ENCODE measurements at regions not wholly inside any gene's neighbourhood (a gene's known extent, or its start where the extent isn't known, plus 50 kb on each side); places are given as distances from the start of the nearest gene placed in this dataset.

GRCh38 chr7:86931439-86931838, 128.0 kb downstream of the ELAPOR2 start:
- Mint-ChIP-seq H3K4me3 (no peak overlapping the region), H3K9me3 (no peaks in the 10 kb centered on the region), H3K36me3 (ENCODE audit: low read depth) (no peaks in the 10 kb centered on the region), H3K4me1 (ENCODE audit: low read depth) (peaks cover 12% of the 10 kb centered on the region), H3K27ac (peak overlapping the region; percentile 10), H3K27me3 (peaks cover 6% of the 10 kb centered on the region)
- DNase-seq (no peak), ATAC-seq (peak; percentile 76)
- ChIA-PET POLR2A (no interaction called here), CTCF (interaction anchor here (1.8 to 3.0 kb wide), 2 partner anchors 217 to 305 kb away, joined by 6 to 12 read pairs; no protein-coding TSS in a partner anchor)
- intact Hi-C loops (cut with micrococcal nuclease) = loop anchor here (10.0 kb wide), 1 partner anchor 483 kb away; no protein-coding TSS in a partner anchor
- TF ChIP-seq, protein P1, sequence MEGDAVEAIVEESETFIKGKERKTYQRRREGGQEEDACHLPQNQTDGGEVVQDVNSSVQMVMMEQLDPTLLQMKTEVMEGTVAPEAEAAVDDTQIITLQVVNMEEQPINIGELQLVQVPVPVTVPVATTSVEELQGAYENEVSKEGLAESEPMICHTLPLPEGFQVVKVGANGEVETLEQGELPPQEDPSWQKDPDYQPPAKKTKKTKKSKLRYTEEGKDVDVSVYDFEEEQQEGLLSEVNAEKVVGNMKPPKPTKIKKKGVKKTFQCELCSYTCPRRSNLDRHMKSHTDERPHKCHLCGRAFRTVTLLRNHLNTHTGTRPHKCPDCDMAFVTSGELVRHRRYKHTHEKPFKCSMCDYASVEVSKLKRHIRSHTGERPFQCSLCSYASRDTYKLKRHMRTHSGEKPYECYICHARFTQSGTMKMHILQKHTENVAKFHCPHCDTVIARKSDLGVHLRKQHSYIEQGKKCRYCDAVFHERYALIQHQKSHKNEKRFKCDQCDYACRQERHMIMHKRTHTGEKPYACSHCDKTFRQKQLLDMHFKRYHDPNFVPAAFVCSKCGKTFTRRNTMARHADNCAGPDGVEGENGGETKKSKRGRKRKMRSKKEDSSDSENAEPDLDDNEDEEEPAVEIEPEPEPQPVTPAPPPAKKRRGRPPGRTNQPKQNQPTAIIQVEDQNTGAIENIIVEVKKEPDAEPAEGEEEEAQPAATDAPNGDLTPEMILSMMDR (IDR thresholded peaks at IDR 0.05) = no peak

DNA sequence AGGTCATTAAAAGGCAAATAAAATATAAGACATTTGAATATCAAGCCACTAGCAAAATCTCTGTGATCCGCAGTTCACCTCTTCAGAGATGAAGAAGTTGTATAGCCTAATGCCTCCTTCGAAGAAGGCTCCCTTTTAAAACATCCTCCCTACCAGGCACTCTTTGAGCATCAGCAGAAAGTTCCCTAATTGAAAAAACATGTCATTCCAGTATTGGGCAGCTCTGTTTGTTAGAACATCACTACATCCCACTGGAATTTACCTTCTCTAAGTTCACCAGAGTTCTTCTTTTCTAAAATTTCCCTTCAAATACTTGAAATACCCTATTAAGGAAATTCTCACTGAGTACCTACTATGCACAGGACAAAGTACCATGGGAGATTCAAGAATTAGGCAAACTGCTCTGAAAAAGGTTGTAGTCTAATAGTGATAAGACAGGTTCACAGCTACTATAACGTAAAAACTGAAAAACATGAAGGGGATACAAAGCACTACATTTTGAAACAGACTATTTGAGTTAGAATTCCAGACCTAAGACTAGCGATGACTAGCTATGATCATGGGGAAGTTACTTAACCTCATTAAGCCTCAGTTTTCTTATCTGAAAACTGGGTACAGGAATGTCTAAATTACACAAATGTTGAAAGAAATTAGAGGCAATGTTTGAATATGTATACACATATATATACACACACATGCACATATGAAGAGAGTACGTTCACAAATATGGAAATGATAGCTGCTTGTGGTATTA, 128.7 kb downstream of the ELAPOR2 start:
- Mint-ChIP-seq H3K27me3 (peaks cover 6% of the 10 kb centered on the region), H3K27ac (no peak overlapping the region), H3K36me3 (ENCODE audit: low read depth) (no peaks in the 10 kb centered on the region), H3K4me1 (ENCODE audit: low read depth) (peaks cover 12% of the 10 kb centered on the region), H3K9me3 (no peaks in the 10 kb centered on the region), H3K4me3 (no peak overlapping the region)
- DNase-seq (no peak), ATAC-seq (no peak)
- TF ChIP-seq, protein P1 (IDR thresholded peaks at IDR 0.05) = no peak
- intact Hi-C loops (cut with micrococcal nuclease) = loop anchor here (10.0 kb wide), 1 partner anchor 484 kb away; no protein-coding TSS in a partner anchor
- ChIA-PET CTCF (interaction anchor here (1.1 to 3.0 kb wide), 3 partner anchors 15 to 306 kb away, joined by 3 to 12 read pairs (median 6); no protein-coding TSS in a partner anchor), POLR2A (no interaction called here)

DNA sequence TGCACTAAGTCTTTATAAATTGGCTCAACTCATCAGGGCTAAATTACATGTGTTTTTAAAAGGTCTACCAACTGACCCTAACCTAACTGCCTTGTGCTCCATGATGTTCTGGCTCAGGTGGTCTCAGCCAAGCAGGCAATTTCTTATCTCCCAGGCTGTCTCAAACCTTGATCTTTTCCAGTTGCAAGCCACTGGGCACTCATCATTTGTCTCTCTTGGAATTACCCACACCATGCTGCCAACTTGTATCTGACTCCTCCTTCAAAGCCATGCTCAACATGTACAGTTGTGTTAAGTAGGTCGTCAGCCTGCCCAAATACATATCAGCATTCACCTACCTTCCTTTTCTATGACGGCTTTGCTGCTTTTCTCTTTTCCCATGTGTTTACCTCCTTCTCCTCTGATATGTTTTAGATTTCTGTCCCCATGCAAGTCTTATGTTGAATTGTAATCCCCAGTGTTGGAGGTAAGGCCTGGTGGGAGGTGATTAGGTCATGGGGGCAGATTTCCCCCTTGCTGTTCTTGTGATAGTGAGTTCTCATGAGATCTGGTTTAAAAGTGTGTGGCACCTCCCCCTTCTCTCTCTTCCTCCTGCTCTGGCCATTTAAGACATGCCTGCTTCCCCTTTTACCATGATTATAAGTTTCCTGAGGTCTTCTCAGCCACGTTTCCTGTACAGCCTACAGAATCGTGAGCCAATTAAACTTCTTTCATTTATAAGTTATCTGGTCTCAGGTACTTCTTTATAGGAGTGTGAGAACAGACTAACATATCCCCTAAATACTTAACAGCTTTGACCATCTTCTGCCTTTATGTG, 130.0 kb downstream of the ELAPOR2 start:
- intact Hi-C loops (cut with micrococcal nuclease) = loop anchor here (10.0 kb wide), 1 partner anchor 485 kb away; no protein-coding TSS in a partner anchor
- CTCF ChIA-PET = interaction anchor here (1.1 to 3.0 kb wide), 3 partner anchors 13 to 307 kb away, joined by 3 to 12 read pairs (median 6); no protein-coding TSS in a partner anchor

GRCh38 chr7:86928308-86928707, 131.1 kb downstream of the ELAPOR2 start:
- H3K27ac Mint-ChIP-seq = no peak overlapping the region
- POLR2A ChIA-PET = no interaction called here
- CTCF ChIA-PET = interaction anchor here (1.0 to 3.8 kb wide), 9 partner anchors 10 to 309 kb away, joined by 3 to 51 read pairs (median 6); no protein-coding TSS in a partner anchor

More for the DNA sequence above, 130.0 kb downstream of the ELAPOR2 start:
- Mint-ChIP-seq H3K4me3 (no peak overlapping the region), H3K9me3 (no peaks in the 10 kb centered on the region), H3K36me3 (ENCODE audit: low read depth) (no peaks in the 10 kb centered on the region), H3K27me3 (peaks cover 6% of the 10 kb centered on the region), H3K4me1 (ENCODE audit: low read depth) (peaks cover 12% of the 10 kb centered on the region), H3K27ac (no peak overlapping the region)
- ATAC-seq (no peak), DNase-seq (no peak)
- POLR2A ChIA-PET = no interaction called here
- TF ChIP-seq, protein P1 (IDR thresholded peaks at IDR 0.05) = no peak

More at GRCh38 chr7:86928308-86928707, 131.1 kb downstream of the ELAPOR2 start:
- H3K36me3 Mint-ChIP-seq (ENCODE audit: low read depth) = no peaks in the 10 kb centered on the region
- TF ChIP-seq, protein P1 (IDR thresholded peaks at IDR 0.05) = no peak
- intact Hi-C loops (cut with micrococcal nuclease) = no loop called here
- ATAC-seq = no peak
- peaks cover 10% of the 10 kb centered on the region for H3K27me3 Mint-ChIP-seq
- no peaks in the 10 kb centered on the region for H3K9me3 Mint-ChIP-seq
- H3K4me1 Mint-ChIP-seq (ENCODE audit: low read depth) = peaks cover 12% of the 10 kb centered on the region
- DNase-seq = no peak
- H3K4me3 Mint-ChIP-seq = no peak overlapping the region
